ENCODE measurements at regions not wholly inside any gene's neighbourhood (a gene's known extent, or its start where the extent isn't known, plus 50 kb on each side); places are given as distances from the start of the nearest gene placed in this dataset.

DNA sequence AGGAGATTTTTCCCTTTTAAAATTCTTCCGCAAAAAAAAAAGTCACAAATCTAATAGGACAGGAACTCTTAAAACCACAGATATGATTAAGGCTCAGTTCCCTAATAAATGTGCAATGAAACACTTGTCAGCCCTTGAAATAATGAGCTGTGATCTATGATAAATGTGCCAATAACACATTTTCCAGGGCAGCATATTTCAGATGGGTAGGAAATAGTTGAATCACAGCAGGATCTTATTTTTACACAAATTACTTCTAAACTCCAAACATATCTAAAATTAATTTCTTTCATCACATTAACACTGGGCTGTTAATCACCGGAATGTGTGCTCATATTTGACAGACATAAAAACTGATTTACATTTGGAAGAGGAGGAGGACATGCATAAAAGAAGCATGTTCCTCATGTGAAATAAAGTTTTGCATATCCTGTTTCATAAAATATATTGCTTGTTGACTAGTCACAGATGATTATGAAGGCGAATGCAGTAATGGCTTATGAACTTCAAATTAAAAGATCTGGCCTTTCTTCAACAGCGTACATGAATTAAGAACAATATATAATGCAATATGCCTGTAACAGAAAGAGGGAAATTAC is 281.4 kb downstream of the PAX3 start:
- Histone ChIP-seq H3K79me2 (ENCODE audit: low read depth) (no peaks in the 10 kb centered on the region), H2AFZ (no peak overlapping the region), H3F3A (ENCODE audit: insufficient read depth, low read depth) (no peaks in the 10 kb centered on the region), H3K27ac (no peak overlapping the region), H3K36me3 (ENCODE audit: low read depth) (no peaks in the 10 kb centered on the region), H3K27me3 (ENCODE audit: insufficient read depth, low read depth) (no peaks in the 10 kb centered on the region), H3K9me2 (ENCODE audit: insufficient read depth) (no peaks in the 10 kb centered on the region), H3K4me2 (no peak overlapping the region), H4K20me1 (ENCODE audit: insufficient read depth) (no peaks in the 10 kb centered on the region), H3K4me1 (replicated peaks; ENCODE audit: insufficient read depth) (no peaks in the 10 kb centered on the region), H3K4me3 (no peak overlapping the region), H3K9me3 (ENCODE audit: insufficient read depth, low read depth) (no peaks in the 10 kb centered on the region)
- no TSS peak for BruUV-seq (replicated peaks)
- CTCF ChIA-PET, result no interaction called here
- POLR2A ChIA-PET (ENCODE audit: unreplicated experiment), result no interaction called here
- TF ChIP-seq EZH2 (IDR thresholded peaks at IDR 0.05; ENCODE audit: low read depth), result no peak
- TF ChIP-seq, protein P1, sequence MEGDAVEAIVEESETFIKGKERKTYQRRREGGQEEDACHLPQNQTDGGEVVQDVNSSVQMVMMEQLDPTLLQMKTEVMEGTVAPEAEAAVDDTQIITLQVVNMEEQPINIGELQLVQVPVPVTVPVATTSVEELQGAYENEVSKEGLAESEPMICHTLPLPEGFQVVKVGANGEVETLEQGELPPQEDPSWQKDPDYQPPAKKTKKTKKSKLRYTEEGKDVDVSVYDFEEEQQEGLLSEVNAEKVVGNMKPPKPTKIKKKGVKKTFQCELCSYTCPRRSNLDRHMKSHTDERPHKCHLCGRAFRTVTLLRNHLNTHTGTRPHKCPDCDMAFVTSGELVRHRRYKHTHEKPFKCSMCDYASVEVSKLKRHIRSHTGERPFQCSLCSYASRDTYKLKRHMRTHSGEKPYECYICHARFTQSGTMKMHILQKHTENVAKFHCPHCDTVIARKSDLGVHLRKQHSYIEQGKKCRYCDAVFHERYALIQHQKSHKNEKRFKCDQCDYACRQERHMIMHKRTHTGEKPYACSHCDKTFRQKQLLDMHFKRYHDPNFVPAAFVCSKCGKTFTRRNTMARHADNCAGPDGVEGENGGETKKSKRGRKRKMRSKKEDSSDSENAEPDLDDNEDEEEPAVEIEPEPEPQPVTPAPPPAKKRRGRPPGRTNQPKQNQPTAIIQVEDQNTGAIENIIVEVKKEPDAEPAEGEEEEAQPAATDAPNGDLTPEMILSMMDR (conservative IDR thresholded peaks at IDR 0.05), result no peak
- intact Hi-C loops (cut with micrococcal nuclease; ENCODE audit: unreplicated experiment), result no loop called here
- no peak for DNase-seq

DNA sequence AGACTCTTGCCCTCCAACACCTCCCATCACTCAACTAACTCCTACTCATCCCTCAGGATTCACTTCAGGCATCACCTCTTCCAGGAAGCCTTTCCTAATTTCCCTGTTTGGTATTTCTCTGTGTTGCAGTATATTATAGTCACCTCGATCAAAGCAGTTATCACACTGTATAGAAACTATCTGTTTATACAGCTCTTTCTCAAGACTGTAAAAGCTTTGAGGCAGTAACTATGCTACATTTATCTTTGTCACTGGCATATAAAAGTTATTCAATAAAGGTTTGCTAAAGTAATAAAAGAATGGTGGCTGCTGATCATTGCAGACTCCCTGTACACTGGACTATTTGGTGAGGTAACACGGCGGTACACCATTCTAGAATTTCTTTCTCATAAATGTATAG is 284.9 kb downstream of the PAX3 start:
- Histone ChIP-seq H2AFZ (no peak overlapping the region), H3K4me1 (replicated peaks; ENCODE audit: insufficient read depth) (no peaks in the 10 kb centered on the region), H3F3A (ENCODE audit: insufficient read depth, low read depth) (no peaks in the 10 kb centered on the region), H3K27ac (no peak overlapping the region), H4K20me1 (ENCODE audit: insufficient read depth) (no peaks in the 10 kb centered on the region), H3K4me2 (no peak overlapping the region), H3K9me2 (ENCODE audit: insufficient read depth) (peaks cover 3% of the 10 kb centered on the region; the same call in 1 of the 2 replicates), H3K79me2 (ENCODE audit: low read depth) (no peaks in the 10 kb centered on the region), H3K4me3 (no peak overlapping the region), H3K27me3 (ENCODE audit: insufficient read depth, low read depth) (no peaks in the 10 kb centered on the region), H3K9me3 (ENCODE audit: insufficient read depth, low read depth) (no peaks in the 10 kb centered on the region), H3K36me3 (ENCODE audit: low read depth) (no peaks in the 10 kb centered on the region)
- ChIA-PET CTCF (no interaction called here), POLR2A (ENCODE audit: unreplicated experiment) (no interaction called here)
- no TSS peak for BruUV-seq (replicated peaks)
- no peak for DNase-seq
- TF ChIP-seq EZH2 (IDR thresholded peaks at IDR 0.05; ENCODE audit: low read depth), result no peak
- TF ChIP-seq, protein P1 (conservative IDR thresholded peaks at IDR 0.05), result no peak
- intact Hi-C loops (cut with micrococcal nuclease; ENCODE audit: unreplicated experiment), result no loop called here

DNA sequence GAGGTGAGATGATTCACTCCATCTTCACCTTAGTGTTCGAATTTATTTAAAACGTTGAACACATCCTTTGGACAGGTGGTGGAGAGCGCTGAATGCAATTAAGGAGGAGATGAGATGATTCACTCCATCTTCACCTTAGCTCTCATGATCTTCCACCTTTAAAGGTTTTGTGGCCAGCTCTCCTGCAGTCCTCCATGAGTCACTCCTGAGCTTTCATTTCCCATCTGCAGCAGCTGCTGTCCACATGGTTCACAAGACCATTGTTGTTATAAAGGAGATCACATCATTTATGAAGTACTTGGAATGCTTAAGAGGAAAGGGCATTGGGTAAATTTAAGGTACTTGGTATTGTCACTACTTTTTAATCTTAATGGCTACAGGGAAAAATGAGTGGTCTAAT is 298.5 kb downstream of the PAX3 start:
- intact Hi-C loops (cut with micrococcal nuclease; ENCODE audit: unreplicated experiment), result no loop called here
- H3K4me3 ChIP-seq, result no peak overlapping the region; the same call in 1 of the 2 replicates

More for the DNA sequence above, 298.5 kb downstream of the PAX3 start:
- ChIA-PET POLR2A (ENCODE audit: unreplicated experiment) (interaction anchor here (0.9 kb wide), 1 partner anchor 58 kb away, joined by 10 read pairs; no protein-coding TSS in a partner anchor), CTCF (interaction anchor here (1.6 kb wide), 1 partner anchor 9 kb away, joined by 3 read pairs; no protein-coding TSS in a partner anchor)
- Histone ChIP-seq H3F3A (ENCODE audit: insufficient read depth, low read depth) (peaks cover 27% of the 10 kb centered on the region), H3K27me3 (ENCODE audit: insufficient read depth, low read depth) (no peaks in the 10 kb centered on the region), H4K20me1 (ENCODE audit: insufficient read depth) (peaks cover 3% of the 10 kb centered on the region; the same call in 1 of the 2 replicates), H3K4me1 (replicated peaks; ENCODE audit: insufficient read depth) (peaks cover 45% of the 10 kb centered on the region), H2AFZ (no peak overlapping the region), H3K9me3 (ENCODE audit: insufficient read depth, low read depth) (peaks cover 5% of the 10 kb centered on the region; the same call in 1 of the 2 replicates), H3K79me2 (ENCODE audit: low read depth) (no peaks in the 10 kb centered on the region), H3K27ac (peak overlapping the region; percentile 85), H3K9me2 (ENCODE audit: insufficient read depth) (no peaks in the 10 kb centered on the region), H3K36me3 (ENCODE audit: low read depth) (no peaks in the 10 kb centered on the region), H3K4me2 (peak overlapping the region; percentile 54)
- peak; percentile 78 to 100 for DNase-seq
- TF ChIP-seq, protein P1 (conservative IDR thresholded peaks at IDR 0.05), result no peak
- TF ChIP-seq EZH2 (IDR thresholded peaks at IDR 0.05; ENCODE audit: low read depth), result no peak
- no TSS peak for BruUV-seq (replicated peaks)

All from PC-9 (cell line).